H1 (cell line): ENCODE measurements at regions not wholly inside any gene's neighbourhood (a gene's known extent, or its start where the extent isn't known, plus 50 kb on each side); places are given as distances from the start of the nearest gene placed in this dataset.

ENCODE experiments used
- CTCF ChIA-PET: fragments of 300-600 bp; sonication (Branson Sonifier 250); formaldehyde crosslinking; loops from one replicate; lab custom pipeline; 2021; ENCODE audit not compliant: partially characterized antibody; lab: Charles Lee
- POLR2A ChIA-PET: fragments of 300-600 bp; sonication (Branson Sonifier 250); formaldehyde crosslinking; loops from one replicate; lab custom pipeline; 2021; ENCODE audit warnings: inconsistent platforms; ENCODE audit not compliant: partially characterized antibody; lab: Charles Lee
- DNase-seq, 2 experiments: peaks; one replicate each; pipeline versions ENCODE4 v3.0.0 to v3.0.0-alpha.2; 2010 to 2022; ENCODE audit warnings: low spot score in 2 of 2, low read depth in 1 of 2, mixed read lengths in 1 of 2
- FAIRE-seq: peaks from 2 replicates; lab custom pipeline; 2011; peaks lifted over from hg19 to GRCh38; lab: Jason Lieb, UNC
- H2AFZ ChIP-seq: 2 replicates; pipeline ENCODE4 v1.8.1; 2012; ENCODE audit warnings: low read length, inconsistent platforms
- H2AK5ac ChIP-seq: 2 replicates; pipeline ENCODE4 v1.6.1; 2013; ENCODE audit warnings: low read depth, low read length
- H2BK120ac ChIP-seq: replicated peaks from 2 replicates; pipeline ENCODE3; 2013; ENCODE audit warnings: low read depth, low read length, inconsistent platforms
- H2BK12ac ChIP-seq: 2 replicates; pipeline ENCODE4 v1.6.1; 2013; ENCODE audit warnings: low read depth, low read length
- H2BK15ac ChIP-seq: 2 replicates; pipeline ENCODE4 v1.6.1; 2013; ENCODE audit warnings: low read length
- H2BK20ac ChIP-seq: 2 replicates; pipeline ENCODE4 v1.6.1; 2013; ENCODE audit warnings: low read length
- H2BK5ac ChIP-seq: 2 replicates; pipeline ENCODE4 v1.6.1; 2013; ENCODE audit warnings: low read depth, low read length
- H3K14ac ChIP-seq: 2 replicates; pipeline ENCODE4 v1.6.1; 2013; ENCODE audit warnings: inconsistent platforms; ENCODE audit not compliant: insufficient read length
- H3K18ac ChIP-seq: 2 replicates; pipeline ENCODE4 v1.6.1; 2013; ENCODE audit warnings: low read length; ENCODE audit errors: extremely low read depth
- H3K23ac ChIP-seq: 2 replicates; pipeline ENCODE4 v1.6.1; 2013; ENCODE audit warnings: inconsistent platforms; ENCODE audit not compliant: insufficient read length
- H3K23me2 ChIP-seq: 2 replicates; pipeline ENCODE4 v1.6.1; 2013; ENCODE audit warnings: low read depth, low read length
- H3K27ac ChIP-seq: 2 replicates; pipeline ENCODE4 v1.6.1; 2011; ENCODE audit warnings: low read depth, low read length, inconsistent platforms
- H3K27me3 ChIP-seq, 4 experiments: replicated peaks in 1 of 4; 1 replicate in 1 of 4; 2 replicates in 3 of 4; pipeline versions ENCODE4 v1.6.1 to v1.8.1; 2011 to 2013; ENCODE audit warnings: low read length in 3 of 4, mild to moderate bottlenecking in 3 of 4, inconsistent platforms in 2 of 4, mixed read lengths in 2 of 4, moderate library complexity in 1 of 4; ENCODE audit not compliant: control insufficient read depth in 3 of 4, insufficient read depth in 3 of 4; ENCODE audit errors: extremely low read depth in 1 of 4
- H3K36me3 ChIP-seq, 4 experiments: 2 replicates each; pipeline versions ENCODE4 v1.6.1 to v1.8.1; 2011 to 2013; ENCODE audit warnings: mild to moderate bottlenecking in 4 of 4, low read length in 3 of 4, moderate library complexity in 2 of 4, control low read depth in 1 of 4, inconsistent platforms in 1 of 4; ENCODE audit not compliant: insufficient read depth in 4 of 4, control insufficient read depth in 2 of 4
- H3K4ac ChIP-seq: replicated peaks from 2 replicates; pipeline ENCODE3; 2013; ENCODE audit warnings: low read length, low read depth, mixed read lengths, inconsistent platforms; ENCODE audit not compliant: insufficient read length
- H3K4me1 ChIP-seq, 4 experiments: replicated peaks in 1 of 4; 1 replicate in 1 of 4; 2 replicates in 3 of 4; pipeline versions ENCODE4 v1.6.1 to v1.8.1; 2011 to 2013; ENCODE audit warnings: low read length in 3 of 4, inconsistent platforms in 2 of 4, mixed read lengths in 1 of 4; ENCODE audit not compliant: insufficient read depth in 4 of 4, control insufficient read depth in 3 of 4
- H3K4me2 ChIP-seq, 2 experiments: 2 replicates each; pipeline versions ENCODE4 v1.6.1 to v1.8.1; 2011 to 2013; ENCODE audit warnings: low read depth in 2 of 2, low read length in 2 of 2, control low read depth in 1 of 2, inconsistent platforms in 1 of 2, mild to moderate bottlenecking in 1 of 2; ENCODE audit not compliant: insufficient read depth in 1 of 2
- H3K4me3 ChIP-seq, 4 experiments: fragments of 200-600, 300-600 bp in 1 of 4; sonication (generic), shearing (Covaris generic), sonication (Bioruptor Twin) in 1 of 4; 2 replicates each; pipeline versions ENCODE4 v1.5.1 to v1.8.1; 2011 to 2016; ENCODE audit warnings: low read length in 4 of 4, low read depth in 3 of 4, control low read depth in 2 of 4, inconsistent platforms in 2 of 4, mild to moderate bottlenecking in 2 of 4, mixed read lengths in 1 of 4, moderate library complexity in 1 of 4; ENCODE audit not compliant: insufficient read depth in 2 of 4; ENCODE audit errors: extremely low read depth in 1 of 4
- H3K56ac ChIP-seq: replicated peaks from 2 replicates; pipeline ENCODE3; 2013; ENCODE audit warnings: low read depth, mild to moderate bottlenecking, mixed read lengths, low read length, inconsistent platforms; ENCODE audit not compliant: insufficient read length
- H3K79me1 ChIP-seq: 2 replicates; pipeline ENCODE4 v1.6.1; 2013; ENCODE audit warnings: low read depth, low read length, control low read depth
- H3K79me2 ChIP-seq, 2 experiments: 2 replicates each; pipeline versions ENCODE4 v1.6.1 to v1.8.1; 2012 to 2013; ENCODE audit warnings: low read length in 2 of 2, mild to moderate bottlenecking in 2 of 2, inconsistent platforms in 1 of 2; ENCODE audit not compliant: insufficient read depth in 2 of 2, control insufficient read depth in 1 of 2
- H3K9ac ChIP-seq, 4 experiments: replicated peaks in 1 of 4; 1 replicate in 1 of 4; 2 replicates in 3 of 4; pipeline versions ENCODE4 v1.6.1 to v1.8.1; 2011 to 2013; ENCODE audit warnings: low read depth in 3 of 4, low read length in 3 of 4, control low read depth in 2 of 4, mild to moderate bottlenecking in 2 of 4, moderate library complexity in 2 of 4, inconsistent platforms in 1 of 4; ENCODE audit errors: extremely low read depth in 1 of 4
- H3K9me3 ChIP-seq, 2 experiments: 2 replicates each; pipeline versions ENCODE4 v1.6.1 to v1.8.1; 2012 to 2013; ENCODE audit warnings: mild to moderate bottlenecking in 2 of 2, moderate library complexity in 2 of 2, control low read depth in 1 of 2, inconsistent platforms in 1 of 2, low read depth in 1 of 2, low read length in 1 of 2, mixed read lengths in 1 of 2; ENCODE audit not compliant: insufficient read depth in 2 of 2
- H4K20me1 ChIP-seq, 2 experiments: replicated peaks in 1 of 2; 2 replicates each; pipeline versions ENCODE3 to v1.8.1; 2011 to 2013; ENCODE audit warnings: inconsistent platforms in 2 of 2, low read length in 2 of 2, mild to moderate bottlenecking in 1 of 2; ENCODE audit not compliant: insufficient read depth in 2 of 2, control insufficient read depth in 1 of 2
- H4K5ac ChIP-seq: 2 replicates; pipeline ENCODE4 v1.6.1; 2013; ENCODE audit warnings: low read length, low read depth, mixed read lengths, inconsistent platforms; ENCODE audit not compliant: insufficient read length
- H4K8ac ChIP-seq: 2 replicates; pipeline ENCODE4 v1.8.0; 2013; ENCODE audit warnings: mild to moderate bottlenecking, moderate library complexity, low read length, inconsistent platforms; ENCODE audit not compliant: insufficient read depth; ENCODE audit errors: extremely low read depth
- H4K91ac ChIP-seq: replicated peaks from 2 replicates; pipeline ENCODE3; 2013; ENCODE audit warnings: low read length, mixed read lengths, inconsistent platforms; ENCODE audit not compliant: insufficient read length
- CHD1 ChIP-seq: IDR thresholded peaks from 2 replicates; pipeline ENCODE4 v1.6.1; 2012; ENCODE audit warnings: low read depth, low read length, improper control_type of control experiment
- EP300 ChIP-seq, 2 experiments: IDR thresholded peaks; 1 replicate in 1 of 2; 2 replicates in 1 of 2; pipeline ENCODE4 v1.6.1; 2011 to 2012; ENCODE audit warnings: low read depth in 2 of 2, low read length in 2 of 2, mild to moderate bottlenecking in 2 of 2, borderline replicate concordance in 1 of 2, inconsistent platforms in 1 of 2, moderate library complexity in 1 of 2
- EZH2 ChIP-seq: fragments of 200-600 bp; sonication (generic); IDR thresholded peaks from 2 replicates; pipeline ENCODE4 v1.7.1; 2012; ENCODE audit warnings: low read depth, mild to moderate bottlenecking, moderate library complexity, low read length, inconsistent platforms; ENCODE audit not compliant: severe bottlenecking
- FOSL1 ChIP-seq: IDR thresholded peaks from 2 replicates; pipeline ENCODE4 v1.6.1; 2011; ENCODE audit warnings: mild to moderate bottlenecking, low read depth, low read length, moderate library complexity; ENCODE audit not compliant: insufficient read depth
- JUN ChIP-seq: IDR thresholded peaks from 2 replicates; pipeline ENCODE4 v1.6.1; 2011; ENCODE audit warnings: low read depth, mild to moderate bottlenecking, improper control_type of control experiment, low read length
- JUND ChIP-seq: IDR thresholded peaks from 2 replicates; pipeline ENCODE4 v1.6.1; 2011; ENCODE audit warnings: mild to moderate bottlenecking, improper control_type of control experiment, low read length
- MAX ChIP-seq: IDR thresholded peaks from 2 replicates; pipeline ENCODE4 v1.6.1; 2012; ENCODE audit warnings: inconsistent platforms
- PHF8 ChIP-seq: fragments of 200-600 bp; sonication (generic); conservative IDR thresholded peaks from 2 replicates; pipeline ENCODE4 v1.7.1; 2012; ENCODE audit warnings: low read depth, mild to moderate bottlenecking, inconsistent platforms, low read length, moderate library complexity
- POLR2A ChIP-seq, 2 experiments: IDR thresholded peaks; 1 replicate in 1 of 2; 2 replicates in 1 of 2; pipeline ENCODE4 v1.6.1; 2011; ENCODE audit warnings: low read depth in 2 of 2, low read length in 2 of 2, mild to moderate bottlenecking in 2 of 2; ENCODE audit errors: control extremely low read depth in 1 of 2
- SIX5 ChIP-seq: IDR thresholded peaks from 2 replicates; pipeline ENCODE4 v1.6.1; 2011; ENCODE audit warnings: mild to moderate bottlenecking, low read depth, low read length
- SP1 ChIP-seq: IDR thresholded peaks from 2 replicates; pipeline ENCODE4 v1.6.1; 2011; ENCODE audit warnings: low read depth, low read length
- TAF1 ChIP-seq: IDR thresholded peaks from 2 replicates; pipeline ENCODE4 v1.6.1; 2011; ENCODE audit warnings: mild to moderate bottlenecking, low read depth, low read length
- TEAD4 ChIP-seq: IDR thresholded peaks from 2 replicates; pipeline ENCODE4 v1.6.1; 2012; ENCODE audit warnings: low read depth, low read length, inconsistent platforms, mixed read lengths
- WGBS, 2 experiments: shearing (Covaris generic) in 1 of 2; methylation state at CpG; one replicate each; pipeline versions ENCODE4 v1.1.6 to v1.1.7; 2013 to 2015; ENCODE audit warnings: low lambda C conversion rate in 2 of 2, mixed read lengths in 2 of 2, inconsistent platforms in 1 of 2, low coverage in 1 of 2, missing lambda C conversion rate in 1 of 2; ENCODE audit not compliant: insufficient replicate concordance in 2 of 2, insufficient coverage in 1 of 2, insufficient read length in 1 of 2; ENCODE audit errors: extremely low coverage in 1 of 2, missing lambda C conversion rate in 1 of 2; 5-methylcytosine and 5-hydroxymethylcytosine counted together

- H3K4me3 ChIP-seq, result peak overlapping the region; percentile 25 to 62 (median 31); a peak in 7 of 8 replicates
- TF ChIP-seq MAX (peak; percentile 15; the same call in 1 of the 2 replicates), SP1 (no peak), SIX5 (no peak), POLR2A (IDR thresholded peaks at IDR 0.05; ENCODE audit: control extremely low read depth in 1 of 2, low read depth in 2 of 2, low read length in 2 of 2) (peak in 1 of 2 experiments; percentile 67; a peak in 2 of 3 replicates), JUN (no peak), TEAD4 (no peak), EP300 (IDR thresholded peaks at IDR 0.05; ENCODE audit: borderline replicate concordance in 1 of 2, low read depth in 2 of 2, low read length in 2 of 2) (no peak), TAF1 (no peak), EZH2 (no peak), FOSL1 (no peak), CHD1 (no peak), PHF8 (no peak), JUND (no peak)
Measured at GRCh38 chrY:19042306-19042958, 268.9 kb upstream of the HSFY2 start.

More at GRCh38 chrY:19042306-19042958, 268.9 kb upstream of the HSFY2 start:
- H2BK15ac ChIP-seq, result no peak overlapping the region
- FAIRE-seq, result peak; percentile 91
- ChIA-PET POLR2A (interaction anchor here (0.9 to 3.2 kb wide), 10 partner anchors 9 to 385 kb away, joined by 3 to 15 read pairs (median 6); no protein-coding TSS in a partner anchor), CTCF (interaction anchor here (0.7 to 1.7 kb wide), 4 partner anchors 26 to 251 kb away, joined by 3 to 5 read pairs (median 4); no protein-coding TSS in a partner anchor)
- peak overlapping the region in 2 of 4 experiments; percentile 9 to 56; a peak in 4 of 7 replicates for H3K9ac ChIP-seq
- DNase-seq, result peak in 1 of 2 experiments; percentile 50
- no peak overlapping the region for H3K14ac ChIP-seq
- peak overlapping the region; percentile 83 for H2BK120ac ChIP-seq
- 0 out of 2 replicates have a peak overlapping the region, but pooled peaks have one; percentile 60 for H2BK12ac ChIP-seq
- H2BK5ac ChIP-seq, result peak overlapping the region; percentile 81
- no peak overlapping the region for H3K18ac ChIP-seq
- H2BK20ac ChIP-seq, result no peak overlapping the region
- no peaks in the 10 kb centered on the region; a peak in 2 of 8 replicates for H3K36me3 ChIP-seq
- H2AK5ac ChIP-seq, result no peak overlapping the region
- peak overlapping the region; percentile 79 for H4K5ac ChIP-seq
- WGBS, 2 experiments, result 0% methylated on average over 12 of the region's 12 CpGs; no CpG with 5 or more reads in 1 of the 2 experiments
- H3K79me1 ChIP-seq, result no peaks in the 10 kb centered on the region
- H3K27ac ChIP-seq, result peak overlapping the region; percentile 79; the same call in 1 of the 2 replicates
- no peak overlapping the region for H4K8ac ChIP-seq
- H3K9me3 ChIP-seq, result peaks cover 0 to 6% of the 10 kb centered on the region in 2 experiments; a peak in 1 of 4 replicates
- H4K20me1 ChIP-seq, result no peaks in the 10 kb centered on the region
- H3K23me2 ChIP-seq, result peaks cover 3% of the 10 kb centered on the region; the same call in 1 of the 2 replicates
- no peak overlapping the region for H2AFZ ChIP-seq
- H4K91ac ChIP-seq, result peak overlapping the region; percentile 80
- no peaks in the 10 kb centered on the region for H3K27me3 ChIP-seq
- H3K56ac ChIP-seq, result peak overlapping the region; percentile 61
- H3K4ac ChIP-seq, result no peak overlapping the region
- peaks cover 3 to 14% (median 6%) of the 10 kb centered on the region in 4 experiments; a peak in 4 of 7 replicates for H3K4me1 ChIP-seq
- peaks cover 0 to 25% of the 10 kb centered on the region in 2 experiments; a peak in 2 of 4 replicates for H3K79me2 ChIP-seq
- no peak overlapping the region for H3K23ac ChIP-seq
- peak overlapping the region; percentile 52 to 82 for H3K4me2 ChIP-seq
